Parathyroid adenoma (tissue), 2 donors: ENCODE measurements at regions not wholly inside any gene's neighbourhood (a gene's known extent, or its start where the extent isn't known, plus 50 kb on each side); places are given as distances from the start of the nearest gene placed in this dataset.

Experiments used
- H2AFZ ChIP-seq: fragments of 300-600 bp; sonication (generic); one replicate; pipeline ENCODE4 v1.7.0; 2017; ENCODE audit warnings: antibody characterized with exemption, mild to moderate bottlenecking
- H3K27ac ChIP-seq: fragments of 300-600 bp; sonication (generic); one replicate; pipeline ENCODE4 v1.7.0; 2017
- H3K27me3 ChIP-seq: fragments of 300-600 bp; sonication (generic); one replicate; pipeline ENCODE4 v1.7.0; 2017; ENCODE audit warnings: low read length; ENCODE audit not compliant: control insufficient read depth, insufficient read depth
- H3K36me3 ChIP-seq: fragments of 300-600 bp; sonication (generic); one replicate; pipeline ENCODE4 v1.7.0; 2017; ENCODE audit warnings: low read length; ENCODE audit not compliant: control insufficient read depth, insufficient read depth
- H3K4me1 ChIP-seq: fragments of 300-600 bp; sonication (generic); one replicate; pipeline ENCODE4 v1.7.0; 2017; ENCODE audit warnings: control low read depth
- H3K4me2 ChIP-seq: fragments of 300-600 bp; sonication (generic); one replicate; pipeline ENCODE4 v1.7.0; 2017; ENCODE audit warnings: low read length
- H3K4me3 ChIP-seq: fragments of 300-600 bp; sonication (generic); one replicate; pipeline ENCODE4 v1.7.0; 2017; ENCODE audit warnings: low read depth, low read length
- H3K79me2 ChIP-seq: fragments of 300-600 bp; sonication (generic); one replicate; pipeline ENCODE4 v1.7.0; 2017; ENCODE audit warnings: control low read depth
- H3K9ac ChIP-seq: fragments of 300-600 bp; sonication (generic); one replicate; pipeline ENCODE4 v1.7.0; 2017; ENCODE audit warnings: mild to moderate bottlenecking
- H3K9me3 ChIP-seq: fragments of 300-600 bp; sonication (generic); one replicate; pipeline ENCODE4 v1.7.0; 2017; ENCODE audit warnings: low read length; ENCODE audit not compliant: control insufficient read depth
- TF ChIP-seq, protein P1 (sequence below): fragments of 300-600 bp; sonication (generic); IDR thresholded peaks from one replicate; pipeline ENCODE4 v1.7.0; 2017; ENCODE audit warnings: antibody characterized with exemption, mild to moderate bottlenecking
- donor health status: primary hyperparathyroidism.

DNA sequence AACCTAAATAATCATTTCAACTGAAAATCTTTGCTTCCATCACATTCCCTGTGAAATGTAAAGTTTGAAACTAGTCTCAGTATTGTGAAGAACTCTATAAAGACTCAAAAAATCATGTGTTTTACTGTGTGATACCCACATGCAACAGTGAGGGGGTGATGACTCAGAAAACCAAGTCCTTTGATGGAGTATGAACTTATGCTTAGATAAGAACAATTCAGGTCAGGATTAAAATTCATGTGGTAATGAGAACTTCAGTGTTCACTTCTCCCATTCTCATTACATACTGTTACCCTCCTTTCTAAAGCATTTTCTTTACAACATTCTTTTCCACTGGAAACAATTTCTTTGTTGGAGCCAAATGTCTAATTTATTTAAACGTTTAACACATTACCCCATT lies 360.2 kb downstream of the FSIP2 start:
- Histone ChIP-seq H3K27me3 (no peaks in the 10 kb centered on the region), H3K79me2 (no peaks in the 10 kb centered on the region), H3K9ac (no peak overlapping the region), H3K36me3 (no peaks in the 10 kb centered on the region), H3K4me3 (no peak overlapping the region), H3K27ac (no peak overlapping the region), H3K9me3 (no peaks in the 10 kb centered on the region), H3K4me1 (no peaks in the 10 kb centered on the region), H2AFZ (no peak overlapping the region), H3K4me2 (no peak overlapping the region)
- TF ChIP-seq, protein P1, sequence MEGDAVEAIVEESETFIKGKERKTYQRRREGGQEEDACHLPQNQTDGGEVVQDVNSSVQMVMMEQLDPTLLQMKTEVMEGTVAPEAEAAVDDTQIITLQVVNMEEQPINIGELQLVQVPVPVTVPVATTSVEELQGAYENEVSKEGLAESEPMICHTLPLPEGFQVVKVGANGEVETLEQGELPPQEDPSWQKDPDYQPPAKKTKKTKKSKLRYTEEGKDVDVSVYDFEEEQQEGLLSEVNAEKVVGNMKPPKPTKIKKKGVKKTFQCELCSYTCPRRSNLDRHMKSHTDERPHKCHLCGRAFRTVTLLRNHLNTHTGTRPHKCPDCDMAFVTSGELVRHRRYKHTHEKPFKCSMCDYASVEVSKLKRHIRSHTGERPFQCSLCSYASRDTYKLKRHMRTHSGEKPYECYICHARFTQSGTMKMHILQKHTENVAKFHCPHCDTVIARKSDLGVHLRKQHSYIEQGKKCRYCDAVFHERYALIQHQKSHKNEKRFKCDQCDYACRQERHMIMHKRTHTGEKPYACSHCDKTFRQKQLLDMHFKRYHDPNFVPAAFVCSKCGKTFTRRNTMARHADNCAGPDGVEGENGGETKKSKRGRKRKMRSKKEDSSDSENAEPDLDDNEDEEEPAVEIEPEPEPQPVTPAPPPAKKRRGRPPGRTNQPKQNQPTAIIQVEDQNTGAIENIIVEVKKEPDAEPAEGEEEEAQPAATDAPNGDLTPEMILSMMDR: no peak

DNA sequence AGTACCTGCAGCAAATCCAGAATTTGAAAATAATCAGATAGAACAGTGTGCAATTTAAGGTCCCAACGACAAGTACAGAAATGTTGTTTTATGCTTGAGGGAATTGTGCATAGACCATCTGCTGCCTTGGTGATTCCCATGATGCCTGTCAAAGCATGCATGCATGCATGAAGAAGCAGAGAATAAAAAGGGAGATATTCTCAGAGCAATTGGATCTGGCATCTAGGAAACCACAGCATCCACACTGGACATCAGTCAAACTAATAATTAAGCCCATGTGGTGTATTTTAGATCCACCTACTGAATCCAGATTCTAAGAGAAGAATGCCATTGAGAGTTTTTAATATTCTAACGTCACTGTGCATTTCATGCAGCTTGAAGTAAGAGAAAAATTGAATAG lies 361.2 kb downstream of the FSIP2 start:
- TF ChIP-seq, protein P1: no peak
- H3K9ac ChIP-seq: no peak overlapping the region
- no peak overlapping the region for H3K27ac ChIP-seq

DNA sequence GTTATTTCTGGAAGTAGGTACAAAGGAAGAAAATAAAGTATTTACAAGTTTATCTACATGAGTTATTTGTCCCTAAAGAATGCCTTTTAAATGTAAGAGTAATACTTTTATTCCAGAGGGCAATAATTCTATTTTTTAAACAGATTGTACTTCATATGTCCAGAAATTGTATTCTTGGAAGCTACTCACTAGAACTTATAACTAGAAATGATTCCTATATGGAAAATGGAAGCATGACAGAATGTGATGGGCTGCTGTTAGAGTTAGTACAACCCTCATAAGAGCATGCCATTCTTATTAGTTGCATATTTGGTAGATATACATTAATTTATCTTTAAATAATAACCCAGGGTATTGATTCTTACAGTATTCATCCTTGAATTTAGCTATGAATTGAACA lies 362.0 kb downstream of the FSIP2 start:
- H3K79me2 ChIP-seq: no peaks in the 10 kb centered on the region
- no peak overlapping the region for H2AFZ ChIP-seq
- no peaks in the 10 kb centered on the region for H3K9me3 ChIP-seq
- TF ChIP-seq, protein P1: no peak
- no peaks in the 10 kb centered on the region for H3K4me1 ChIP-seq
- no peaks in the 10 kb centered on the region for H3K36me3 ChIP-seq
- H3K27ac ChIP-seq: no peak overlapping the region
- H3K4me3 ChIP-seq: no peak overlapping the region
- H3K4me2 ChIP-seq: no peak overlapping the region
- H3K9ac ChIP-seq: no peak overlapping the region
- no peaks in the 10 kb centered on the region for H3K27me3 ChIP-seq

More for the DNA sequence above, 361.2 kb downstream of the FSIP2 start:
- no peaks in the 10 kb centered on the region for H3K36me3 ChIP-seq
- H2AFZ ChIP-seq: no peak overlapping the region
- H3K79me2 ChIP-seq: no peaks in the 10 kb centered on the region
- no peak overlapping the region for H3K4me3 ChIP-seq
- no peaks in the 10 kb centered on the region for H3K27me3 ChIP-seq
- no peaks in the 10 kb centered on the region for H3K4me1 ChIP-seq
- no peak overlapping the region for H3K4me2 ChIP-seq
- no peaks in the 10 kb centered on the region for H3K9me3 ChIP-seq

DNA sequence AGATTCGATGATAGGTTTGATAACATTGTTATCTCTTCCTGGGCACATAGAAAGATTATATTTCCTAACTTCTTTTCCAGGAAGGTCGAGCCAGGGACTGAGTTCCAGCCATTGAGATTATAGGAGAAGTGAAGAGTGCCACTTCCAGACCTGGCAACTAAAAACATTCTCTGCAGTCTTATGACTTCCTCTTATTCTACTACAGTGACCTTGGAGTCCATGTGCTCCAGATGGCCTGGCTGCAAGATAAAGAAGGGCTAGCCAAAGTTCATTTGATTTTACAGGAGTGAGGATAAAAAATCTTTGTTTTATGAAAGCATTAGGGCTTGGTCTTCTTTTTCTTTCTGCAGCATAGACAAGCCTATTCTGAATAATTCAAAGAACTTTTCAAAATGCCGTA lies 363.0 kb downstream of the FSIP2 start:
- Histone ChIP-seq H3K4me2 (no peak overlapping the region), H2AFZ (no peak overlapping the region), H3K9me3 (no peaks in the 10 kb centered on the region), H3K79me2 (no peaks in the 10 kb centered on the region), H3K36me3 (no peaks in the 10 kb centered on the region), H3K4me3 (no peak overlapping the region), H3K27me3 (no peaks in the 10 kb centered on the region), H3K27ac (no peak overlapping the region), H3K9ac (no peak overlapping the region), H3K4me1 (no peaks in the 10 kb centered on the region)
- TF ChIP-seq, protein P1: no peak

DNA sequence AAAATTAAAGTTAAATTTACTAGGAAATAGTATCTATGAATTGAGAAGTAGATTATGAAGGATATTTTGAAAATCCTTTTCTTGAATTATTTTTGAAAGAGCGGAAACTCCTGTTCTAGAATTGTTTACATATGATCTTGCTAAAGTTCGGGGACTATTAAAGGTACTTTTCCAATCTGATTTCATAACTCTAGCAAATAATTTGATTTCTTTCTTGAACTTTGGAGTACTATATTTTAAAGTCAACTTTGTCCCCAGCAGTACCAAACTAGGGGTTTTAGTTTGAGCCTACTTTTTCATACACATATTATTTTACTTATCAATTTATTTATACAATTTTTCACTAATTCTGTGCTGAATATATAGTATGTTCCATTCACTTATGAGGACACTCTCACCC lies 364.7 kb downstream of the FSIP2 start:
- no peak overlapping the region for H3K4me2 ChIP-seq
- no peak overlapping the region for H3K27ac ChIP-seq
- H3K9me3 ChIP-seq: no peaks in the 10 kb centered on the region
- no peaks in the 10 kb centered on the region for H3K4me1 ChIP-seq
- no peak overlapping the region for H3K4me3 ChIP-seq
- H3K36me3 ChIP-seq: no peaks in the 10 kb centered on the region
- H3K79me2 ChIP-seq: no peaks in the 10 kb centered on the region
- TF ChIP-seq, protein P1: no peak
- no peak overlapping the region for H3K9ac ChIP-seq
- no peaks in the 10 kb centered on the region for H3K27me3 ChIP-seq
- H2AFZ ChIP-seq: no peak overlapping the region
